ENCODE measurements at regions not wholly inside any gene's neighbourhood (a gene's known extent, or its start where the extent isn't known, plus 50 kb on each side); places are given as distances from the start of the nearest gene placed in this dataset.

- H3K27ac ChIP-seq, result no peak overlapping the region
- no peaks in the 10 kb centered on the region for H3K36me3 ChIP-seq
- H3K4me3 ChIP-seq, result no peak overlapping the region
- DNase-seq, result no peak
- H3K9me3 ChIP-seq, result no peaks in the 10 kb centered on the region
- H3K4me1 ChIP-seq, result no peaks in the 10 kb centered on the region
- intact Hi-C loops (cut with DNase I), result no loop called here
- WGBS, 2 donors, result 75 to 80% methylated on average over 2 of the region's 2 CpGs
- no peak for TF ChIP-seq POLR2A (IDR thresholded peaks at IDR 0.05)
- no peak for TF ChIP-seq CTCF (IDR thresholded peaks at IDR 0.05)
- H3K27me3 ChIP-seq, result no peaks in the 10 kb centered on the region
Measured at GRCh38 chr3:115503394-115503793, 119.9 kb upstream of the GAP43 start.

GRCh38 chr3:115508562-115508961, 114.7 kb upstream of the GAP43 start:
- 51 to 83% methylated on average over 2 of the region's 2 CpGs for WGBS, 2 donors
- no peaks in the 10 kb centered on the region for H3K9me3 ChIP-seq
- DNase-seq, result no peak
- no peak overlapping the region for H3K27ac ChIP-seq
- TF ChIP-seq CTCF (IDR thresholded peaks at IDR 0.05), result no peak
- no peak for TF ChIP-seq POLR2A (IDR thresholded peaks at IDR 0.05)
- H3K27me3 ChIP-seq, result no peaks in the 10 kb centered on the region
- H3K36me3 ChIP-seq, result no peaks in the 10 kb centered on the region
- peaks cover 0 to 16% (median 7%) of the 10 kb centered on the region in 3 donors for H3K4me1 ChIP-seq
- H3K4me3 ChIP-seq, result no peak overlapping the region
- intact Hi-C loops (cut with DNase I), result no loop called here

GRCh38 chr3:115512565-115513415, 110.5 kb upstream of the GAP43 start:
- DNase-seq, result no peak
- Histone ChIP-seq H3K27me3 (no peaks in the 10 kb centered on the region), H3K4me3 (peak overlapping the region; percentile 20 to 62 (median 42)), H3K27ac (peak overlapping the region in 1 of 4 donors; percentile 20), H3K36me3 (no peaks in the 10 kb centered on the region), H3K4me1 (peaks cover 0 to 17% (median 7%) of the 10 kb centered on the region in 3 donors), H3K9me3 (no peaks in the 10 kb centered on the region)
- intact Hi-C loops (cut with DNase I), result no loop called here
- TF ChIP-seq CTCF (IDR thresholded peaks at IDR 0.05) (no peak), POLR2A (IDR thresholded peaks at IDR 0.05) (no peak)
- 0 to 1% methylated on average over 26 of the region's 26 CpGs for WGBS, 2 donors

GRCh38 chr3:115513416-115513800, 109.9 kb upstream of the GAP43 start:
- no peak for DNase-seq
- H3K9me3 ChIP-seq, result no peaks in the 10 kb centered on the region
- no peaks in the 10 kb centered on the region for H3K27me3 ChIP-seq
- H3K27ac ChIP-seq, result peak overlapping the region in 1 of 4 donors; percentile 20
- no peaks in the 10 kb centered on the region for H3K36me3 ChIP-seq
- intact Hi-C loops (cut with DNase I), result no loop called here
- H3K4me3 ChIP-seq, result peak overlapping the region in 3 of 4 donors; percentile 42 to 62 (median 43)
- no peak for TF ChIP-seq CTCF (IDR thresholded peaks at IDR 0.05)
- no peak for TF ChIP-seq POLR2A (IDR thresholded peaks at IDR 0.05)
- WGBS, 2 donors, result 7 to 13% methylated on average over 5 of the region's 5 CpGs
- peaks cover 0 to 17% (median 7%) of the 10 kb centered on the region in 3 donors for H3K4me1 ChIP-seq

- intact Hi-C loops (cut with DNase I), result no loop called here
- WGBS, 2 donors, result 55 to 86% methylated on average over 3 of the region's 3 CpGs
Measured at GRCh38 chr3:115517457-115518050, 105.8 kb upstream of the GAP43 start.

More at GRCh38 chr3:115517457-115518050, 105.8 kb upstream of the GAP43 start:
- no peak for DNase-seq
- Histone ChIP-seq H3K27ac (no peak overlapping the region), H3K4me1 (peaks cover 0 to 11% (median 2%) of the 10 kb centered on the region in 3 donors), H3K36me3 (no peaks in the 10 kb centered on the region), H3K9me3 (no peaks in the 10 kb centered on the region), H3K27me3 (no peaks in the 10 kb centered on the region), H3K4me3 (no peak overlapping the region)
- TF ChIP-seq CTCF (IDR thresholded peaks at IDR 0.05), result no peak
- TF ChIP-seq POLR2A (IDR thresholded peaks at IDR 0.05), result no peak

All from esophagus squamous epithelium (tissue), 5 donors.